Natural killer cell (primary cell): ENCODE measurements at regions not wholly inside any gene's neighbourhood (a gene's known extent, or its start where the extent isn't known, plus 50 kb on each side); places are given as distances from the start of the nearest gene placed in this dataset.

Experiments used
- ATAC-seq, 3 donors: fragments of 150-1000 bp in 2 of 3; fragments of 200-7000 bp in 1 of 3; cut with Tn5 transposase; 1 replicate in 1 of 3; 2 replicates in 2 of 3; pipeline ENCODE4 v1.10.0; 2021; ENCODE audit warnings: mild to moderate bottlenecking in 2 of 3, moderate library complexity in 2 of 3
- DNase-seq, 2 donors: peaks; one replicate each; pipeline versions ENCODE4 v3.0.0 to v3.0.0-alpha.2; 2013 to 2021; ENCODE audit warnings: mixed read lengths in 1 of 2
- H3K27ac ChIP-seq: one replicate; pipeline ENCODE4 v1.5.1; 2013; ENCODE audit warnings: mild to moderate bottlenecking, low read length
- H3K27me3 ChIP-seq: one replicate; pipeline ENCODE4 v1.6.1; 2013; ENCODE audit warnings: low read length; ENCODE audit not compliant: control insufficient read depth, insufficient read depth
- H3K36me3 ChIP-seq: one replicate; pipeline ENCODE4 v1.6.1; 2013; ENCODE audit warnings: low read length; ENCODE audit not compliant: control insufficient read depth, insufficient read depth
- H3K4me1 ChIP-seq: one replicate; pipeline ENCODE4 v1.6.1; 2013; ENCODE audit warnings: low read length; ENCODE audit not compliant: control insufficient read depth, insufficient read depth
- H3K4me3 ChIP-seq: one replicate; pipeline ENCODE4 v1.5.1; 2013; ENCODE audit warnings: low read length
- H3K9me3 ChIP-seq: one replicate; pipeline ENCODE4 v1.6.1; 2013; ENCODE audit warnings: low read length; ENCODE audit not compliant: control insufficient read depth, insufficient read depth
- H3K27ac Mint-ChIP-seq, 2 donors: one replicate each; pipeline ENCODE4 v1.8.0; 2022; ENCODE audit warnings: mild to moderate bottlenecking in 2 of 2, mixed read lengths in 2 of 2, moderate library complexity in 1 of 2
- H3K27me3 Mint-ChIP-seq, 2 donors: one replicate each; pipeline ENCODE4 v1.8.0; 2022; ENCODE audit warnings: low read depth in 2 of 2, mixed read lengths in 2 of 2
- H3K36me3 Mint-ChIP-seq: one replicate; pipeline ENCODE4 v1.8.0; 2022; ENCODE audit warnings: mixed read lengths
- H3K4me1 Mint-ChIP-seq, 2 donors: one replicate each; pipeline ENCODE4 v1.8.0; 2022; ENCODE audit warnings: mixed read lengths in 2 of 2
- H3K4me3 Mint-ChIP-seq: one replicate; pipeline ENCODE4 v1.8.0; 2022; ENCODE audit warnings: mild to moderate bottlenecking, moderate library complexity, mixed read lengths
- H3K9me3 Mint-ChIP-seq, 2 donors: one replicate each; pipeline ENCODE4 v1.8.0; 2022; ENCODE audit warnings: mixed read lengths in 2 of 2
- CTCF ChIP-seq: fragments of 200-600 bp; IDR thresholded peaks from one replicate; pipeline ENCODE4 v1.8.0; 2022; ENCODE audit warnings: antibody characterized with exemption
- WGBS: methylation state at CpG from one replicate; pipeline ENCODE4 v1.1.7; 2013; ENCODE audit warnings: missing lambda C conversion rate; ENCODE audit not compliant: insufficient coverage; 5-methylcytosine and 5-hydroxymethylcytosine counted together
- intact Hi-C: fragments of 100-400 bp; cut with micrococcal nuclease; formaldehyde crosslinking; loops from one replicate; pipeline ENCODE4 v1.14.2; 2022

- DNase-seq (no peak), ATAC-seq (no peak)
- Histone ChIP-seq H3K4me3 (no peak overlapping the region), H3K9me3 (no peaks in the 10 kb centered on the region), H3K4me1 (no peaks in the 10 kb centered on the region), H3K27me3 (no peaks in the 10 kb centered on the region), H3K36me3 (no peaks in the 10 kb centered on the region), H3K27ac (no peak overlapping the region)
- 61% methylated on average over 3 of the region's 3 CpGs for WGBS
- Mint-ChIP-seq H3K4me1 (no peaks in the 10 kb centered on the region), H3K27ac (no peak overlapping the region), H3K9me3 (peaks cover 2 to 13% of the 10 kb centered on the region in 2 donors), H3K4me3 (no peak overlapping the region), H3K27me3 (no peaks in the 10 kb centered on the region), H3K36me3 (no peaks in the 10 kb centered on the region)
- TF ChIP-seq CTCF: no peak
- intact Hi-C loops: no loop called here
Observed at GRCh38 chrX:88853925-88854324, 106.9 kb downstream of the CPXCR1 start.

- no peak for TF ChIP-seq CTCF
- no peaks in the 10 kb centered on the region for H3K4me1 Mint-ChIP-seq
- intact Hi-C loops: no loop called here
- H3K4me1 ChIP-seq: no peaks in the 10 kb centered on the region
- no peak overlapping the region for H3K27ac ChIP-seq
- H3K27me3 Mint-ChIP-seq: no peaks in the 10 kb centered on the region
- H3K27me3 ChIP-seq: no peaks in the 10 kb centered on the region
- H3K9me3 ChIP-seq: no peaks in the 10 kb centered on the region
- DNase-seq: no peak
- no peak overlapping the region for H3K4me3 ChIP-seq
- WGBS: 91% methylated on average over 28 of the region's 29 CpGs
- peaks cover 2 to 7% of the 10 kb centered on the region in 2 donors for H3K9me3 Mint-ChIP-seq
- H3K27ac Mint-ChIP-seq: no peak overlapping the region
- no peak overlapping the region for H3K4me3 Mint-ChIP-seq
- ATAC-seq: no peak
- H3K36me3 ChIP-seq: no peaks in the 10 kb centered on the region
- H3K36me3 Mint-ChIP-seq: no peaks in the 10 kb centered on the region
Observed at GRCh38 chrX:88863726-88864125, 116.7 kb downstream of the CPXCR1 start.

- intact Hi-C loops: no loop called here
- ATAC-seq (no peak), DNase-seq (no peak)
- Histone ChIP-seq H3K36me3 (no peaks in the 10 kb centered on the region), H3K4me3 (no peak overlapping the region), H3K27ac (no peak overlapping the region), H3K9me3 (no peaks in the 10 kb centered on the region), H3K4me1 (no peaks in the 10 kb centered on the region), H3K27me3 (no peaks in the 10 kb centered on the region)
- Mint-ChIP-seq H3K27me3 (no peaks in the 10 kb centered on the region), H3K4me3 (no peak overlapping the region), H3K36me3 (no peaks in the 10 kb centered on the region), H3K9me3 (peaks cover 0 to 7% of the 10 kb centered on the region in 2 donors), H3K27ac (no peak overlapping the region), H3K4me1 (no peaks in the 10 kb centered on the region)
- no peak for TF ChIP-seq CTCF
- 71% methylated on average over 3 of the region's 6 CpGs for WGBS
Observed at GRCh38 chrX:88865634-88866033, 118.6 kb downstream of the CPXCR1 start.

- H3K27ac Mint-ChIP-seq: no peak overlapping the region
- H3K9me3 Mint-ChIP-seq: peaks cover 6 to 8% of the 10 kb centered on the region in 2 donors
- H3K9me3 ChIP-seq: no peaks in the 10 kb centered on the region
- no peaks in the 10 kb centered on the region for H3K36me3 ChIP-seq
- no peaks in the 10 kb centered on the region for H3K27me3 Mint-ChIP-seq
- H3K4me3 Mint-ChIP-seq: no peak overlapping the region
- intact Hi-C loops: no loop called here
- H3K36me3 Mint-ChIP-seq: no peaks in the 10 kb centered on the region
- DNase-seq (no peak), ATAC-seq (no peak)
- no peaks in the 10 kb centered on the region for H3K4me1 ChIP-seq
- no peak overlapping the region for H3K27ac ChIP-seq
- H3K4me3 ChIP-seq: no peak overlapping the region
- H3K4me1 Mint-ChIP-seq: no peaks in the 10 kb centered on the region
- H3K27me3 ChIP-seq: no peaks in the 10 kb centered on the region
- TF ChIP-seq CTCF: no peak
Observed at GRCh38 chrX:88881536-88881935, 134.5 kb downstream of the CPXCR1 start.
